ENCODE measurements at regions not wholly inside any gene's neighbourhood (a gene's known extent, or its start where the extent isn't known, plus 50 kb on each side); places are given as distances from the start of the nearest gene placed in this dataset.
"Not testable (repeated sequence)": the region's sequence is repeated elsewhere in the genome, so short reads cannot be mapped to it uniquely, and the experiment has no call there.

GRCh38 chr3:112757197-112757596 lies 89.5 kb downstream of the CD200R1L start:
- Histone ChIP-seq H3K4me1 (no peaks in the 10 kb centered on the region), H3K4me3 (no peak overlapping the region), H3K27ac (no peak overlapping the region), H3K36me3 (no peaks in the 10 kb centered on the region), H3K27me3 (no peaks in the 10 kb centered on the region), H3K9me3 (no peaks in the 10 kb centered on the region)
- DNase-seq (ENCODE audit: low spot score in 2 of 2) = no peak
- TF ChIP-seq CTCF (IDR thresholded peaks at IDR 0.05) (no peak), POLR2A (IDR thresholded peaks at IDR 0.05) (no peak), EP300 (IDR thresholded peaks at IDR 0.05) (no peak)
- WGBS, 2 donors = 73 to 86% methylated on average over 1 of the region's 1 CpG

GRCh38 chr3:112755845-112756613 lies 90.6 kb downstream of the CD200R1L start:
- Histone ChIP-seq H3K27me3 (no peaks in the 10 kb centered on the region), H3K9me3 (no peaks in the 10 kb centered on the region), H3K4me1 (no peaks in the 10 kb centered on the region), H3K4me3 (no peak overlapping the region), H3K27ac (no peak overlapping the region), H3K36me3 (no peaks in the 10 kb centered on the region)
- 77 to 80% methylated on average over 4 of the region's 4 CpGs for WGBS, 2 donors
- TF ChIP-seq CTCF (IDR thresholded peaks at IDR 0.05) = no peak
- TF ChIP-seq EP300 (IDR thresholded peaks at IDR 0.05) = no peak
- TF ChIP-seq POLR2A (IDR thresholded peaks at IDR 0.05) = no peak
- no peak for DNase-seq (ENCODE audit: low spot score in 2 of 2)

DNA sequence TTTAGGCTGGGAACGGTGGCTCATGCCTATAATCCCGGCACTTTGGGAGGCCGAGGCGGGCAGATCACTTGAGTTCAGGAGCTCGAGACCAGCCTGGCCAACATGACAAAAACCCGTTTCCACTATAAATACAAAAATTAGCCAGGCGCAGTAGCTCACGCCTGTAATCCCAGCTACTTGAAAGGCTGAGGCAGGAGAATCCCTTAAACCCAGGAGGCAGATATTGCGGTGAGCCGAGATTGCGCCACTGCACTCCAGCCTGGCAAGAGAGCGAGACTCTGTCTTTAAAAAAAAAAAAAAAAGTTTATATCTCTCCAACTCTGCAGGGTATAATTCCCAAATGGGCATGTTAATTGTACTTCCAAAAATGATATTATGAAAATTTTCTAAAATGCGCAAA lies 91.6 kb downstream of the CD200R1L start:
- not testable (repeated sequence) for DNase-seq (ENCODE audit: low spot score in 2 of 2); H3K27me3 ChIP-seq; H3K4me3 ChIP-seq; H3K27ac ChIP-seq; H3K9me3 ChIP-seq; H3K4me1 ChIP-seq; H3K36me3 ChIP-seq
- WGBS, 2 donors = 87 to 89% methylated on average over 13 of the region's 13 CpGs

GRCh38 chr3:112751564-112752512 lies 94.8 kb downstream of the CD200R1L start:
- H3K36me3 ChIP-seq = no peaks in the 10 kb centered on the region
- DNase-seq (ENCODE audit: low spot score in 2 of 2) = no peak
- no peaks in the 10 kb centered on the region for H3K9me3 ChIP-seq
- no peak overlapping the region for H3K27ac ChIP-seq
- no peak for TF ChIP-seq CTCF (IDR thresholded peaks at IDR 0.05)
- no peak for TF ChIP-seq POLR2A (IDR thresholded peaks at IDR 0.05)
- no peak for TF ChIP-seq EP300 (IDR thresholded peaks at IDR 0.05)
- H3K27me3 ChIP-seq = no peaks in the 10 kb centered on the region
- no peaks in the 10 kb centered on the region for H3K4me1 ChIP-seq
- WGBS, 2 donors = 54 to 59% methylated on average over 3 of the region's 3 CpGs
- no peak overlapping the region for H3K4me3 ChIP-seq

DNA sequence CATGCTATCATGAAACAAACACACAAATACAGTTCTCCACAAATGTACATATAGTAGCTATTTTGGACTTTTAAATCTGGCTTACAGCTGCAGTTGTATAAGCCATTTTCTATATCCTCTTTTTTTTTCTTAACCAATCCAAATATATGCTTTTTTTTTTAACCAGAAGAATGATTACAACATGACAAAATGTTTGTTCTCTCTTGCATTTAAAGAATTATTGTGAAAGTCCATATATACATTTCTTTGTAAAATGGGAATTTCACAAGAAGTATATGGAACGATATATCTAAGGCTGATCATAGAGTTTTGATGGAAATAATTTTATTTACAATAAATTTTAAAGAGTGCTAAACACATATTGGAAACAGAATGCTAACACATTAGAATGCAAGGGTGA lies 95.6 kb downstream of the CD200R1L start:
- H3K27ac ChIP-seq = no peak overlapping the region

More for the DNA sequence above, 95.6 kb downstream of the CD200R1L start:
- TF ChIP-seq CTCF (IDR thresholded peaks at IDR 0.05) (no peak), POLR2A (IDR thresholded peaks at IDR 0.05) (no peak), EP300 (IDR thresholded peaks at IDR 0.05) (no peak)
- Histone ChIP-seq H3K4me3 (no peak overlapping the region), H3K36me3 (no peaks in the 10 kb centered on the region), H3K4me1 (no peaks in the 10 kb centered on the region), H3K27me3 (no peaks in the 10 kb centered on the region), H3K9me3 (no peaks in the 10 kb centered on the region)
- WGBS, 2 donors = 84 to 90% methylated on average over 1 of the region's 1 CpG
- no peak for DNase-seq (ENCODE audit: low spot score in 2 of 2)
